Gastroesophageal sphincter (tissue), 3 donors: ENCODE measurements at regions not wholly inside any gene's neighbourhood (a gene's known extent, or its start where the extent isn't known, plus 50 kb on each side); places are given as distances from the start of the nearest gene placed in this dataset.

Experiments
- CTCF ChIP-seq, 4 experiments: fragments of 200-600 bp in 2 of 4; fragments of 450-650 bp in 2 of 4; sonication (generic) in 1 of 4; IDR thresholded peaks; one replicate each; pipeline ENCODE4 v1.5.1; 2017 to 2019; ENCODE audit warnings: antibody characterized with exemption in 4 of 4, mild to moderate bottlenecking in 2 of 4, moderate library complexity in 2 of 4
- EP300 ChIP-seq: sonication (generic); formaldehyde crosslinking; IDR thresholded peaks from one replicate; pipeline ENCODE4 v1.6.1; 2017; ENCODE audit warnings: antibody characterized with exemption, mild to moderate bottlenecking
- POLR2A ChIP-seq, 2 donors: fragments of 450-650 bp; IDR thresholded peaks; one replicate each; pipeline ENCODE4 v1.6.1; 2017; ENCODE audit warnings: antibody characterized with exemption in 2 of 2, mild to moderate bottlenecking in 2 of 2, moderate library complexity in 1 of 2
- POLR2AphosphoS5 ChIP-seq: sonication (generic); formaldehyde crosslinking; IDR thresholded peaks from one replicate; pipeline ENCODE4 v1.6.1; 2017; ENCODE audit warnings: antibody characterized with exemption

GRCh38 chr1:81489372-81489934 lies 311.3 kb upstream of the ADGRL2 start:
- TF ChIP-seq CTCF (IDR thresholded peaks at IDR 0.05) (no peak), EP300 (no peak), POLR2A (IDR thresholded peaks at IDR 0.05) (no peak), POLR2AphosphoS5 (no peak)
